HG03354 (cell line): ENCODE measurements at regions not wholly inside any gene's neighbourhood (a gene's known extent, or its start where the extent isn't known, plus 50 kb on each side); places are given as distances from the start of the nearest gene placed in this dataset.

Experiments
- ATAC-seq: cut with Tn5 transposase; IDR thresholded peaks from one replicate; pipeline ENCODE4 v1.9.1; 2021; ENCODE audit warnings: mild to moderate bottlenecking; ENCODE audit not compliant: unreplicated experiment, poor library complexity, severe bottlenecking

DNA sequence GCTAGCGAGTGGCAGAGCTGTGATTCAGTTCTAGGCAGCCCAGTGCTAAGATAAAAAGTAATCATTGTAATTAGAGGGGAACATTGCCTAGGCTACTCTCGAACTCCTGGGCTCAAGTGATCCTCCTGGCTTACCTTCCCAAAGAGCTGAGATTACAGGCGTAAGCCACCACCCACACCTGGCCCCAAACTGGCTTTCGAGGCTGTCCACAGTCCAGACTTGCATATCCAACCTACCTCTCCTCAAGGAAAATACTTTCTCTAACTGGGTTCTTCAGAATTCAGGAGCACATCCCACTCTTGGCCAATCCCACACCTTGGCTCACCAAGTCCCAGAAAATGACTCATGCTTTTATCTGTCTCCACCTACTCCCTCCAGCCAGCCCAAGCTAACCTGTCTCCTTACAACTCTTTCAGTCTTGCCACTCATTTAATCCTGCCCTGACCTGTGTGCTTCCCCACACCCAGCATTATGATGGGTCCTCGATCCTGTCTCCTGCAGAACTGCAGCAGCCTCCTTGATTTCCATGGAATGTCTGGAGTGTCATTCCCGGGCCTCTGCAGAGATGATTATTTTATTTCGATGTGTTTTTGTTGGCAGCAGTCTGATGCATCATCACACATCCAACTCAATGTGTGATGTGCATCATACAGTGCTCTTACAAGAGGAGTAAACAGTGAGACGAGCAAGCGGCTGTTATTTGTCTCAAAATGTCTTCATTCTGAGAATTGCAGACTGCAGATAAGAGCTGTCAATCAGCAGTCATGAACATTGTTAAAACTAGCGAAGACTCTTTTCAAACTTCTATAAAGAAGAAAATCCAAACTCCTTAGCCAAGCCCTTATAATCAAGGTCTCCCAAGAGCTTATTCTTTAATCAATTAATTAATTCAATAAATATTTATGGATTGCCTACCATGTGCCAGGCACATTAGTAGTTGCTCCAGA is 167.3 kb downstream of the SEC61B start:
- no peak for ATAC-seq

DNA sequence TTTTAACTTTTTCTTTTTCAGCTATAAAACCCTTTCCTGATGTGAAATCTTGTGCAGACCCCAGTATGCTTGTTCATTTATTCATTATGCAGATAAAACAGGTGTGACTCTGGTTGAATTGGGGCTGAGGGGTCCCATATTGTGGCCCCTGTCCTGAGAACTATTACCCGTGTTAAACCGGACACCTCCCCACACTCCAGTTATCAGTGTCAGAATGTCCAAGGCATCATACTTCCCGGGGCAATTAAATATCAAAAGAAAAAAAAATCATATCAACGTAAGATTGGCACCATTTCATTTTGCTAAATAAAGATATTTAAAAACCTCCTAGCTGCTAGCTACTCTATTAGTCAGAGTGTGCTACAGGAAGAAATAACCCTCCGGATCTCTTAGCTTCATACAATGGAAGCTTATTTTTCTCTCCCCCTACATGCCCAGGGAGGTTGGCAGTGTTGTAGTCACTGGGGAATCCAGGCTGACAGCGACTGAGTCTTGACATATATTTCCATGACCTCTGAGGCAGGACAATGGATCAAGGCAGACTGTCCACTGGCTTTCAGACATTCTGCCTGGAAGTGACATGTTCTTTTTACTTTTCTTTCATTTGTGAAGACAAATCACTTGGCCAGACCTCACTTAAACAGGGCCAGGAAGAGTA is 170.0 kb downstream of the SEC61B start:
- no peak for ATAC-seq

- ATAC-seq = no peak
Measured at GRCh38 chr9:99392986-99393385, 170.9 kb downstream of the SEC61B start.

DNA sequence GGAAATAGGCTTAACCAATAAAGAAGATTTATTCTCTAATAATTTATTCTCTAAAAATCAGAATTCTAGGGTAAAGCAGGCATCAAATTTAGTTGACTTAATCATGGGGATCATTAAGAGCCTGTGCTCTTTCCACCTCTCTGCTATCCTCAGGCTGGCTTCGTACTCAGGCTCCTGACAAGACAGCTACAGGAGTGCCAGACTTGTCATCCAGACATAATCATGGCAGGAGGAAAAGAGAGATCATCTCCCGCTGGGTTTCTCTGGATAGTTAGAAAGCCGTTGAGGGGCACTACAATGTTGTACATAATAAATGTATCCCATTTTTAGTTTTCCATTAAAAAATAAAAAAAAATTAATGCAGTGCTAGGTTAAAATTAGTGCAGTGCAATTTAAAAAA is 171.9 kb downstream of the SEC61B start:
- no peak for ATAC-seq

- no peak for ATAC-seq
Measured at GRCh38 chr9:99398241-99398640, 176.2 kb downstream of the SEC61B start.

DNA sequence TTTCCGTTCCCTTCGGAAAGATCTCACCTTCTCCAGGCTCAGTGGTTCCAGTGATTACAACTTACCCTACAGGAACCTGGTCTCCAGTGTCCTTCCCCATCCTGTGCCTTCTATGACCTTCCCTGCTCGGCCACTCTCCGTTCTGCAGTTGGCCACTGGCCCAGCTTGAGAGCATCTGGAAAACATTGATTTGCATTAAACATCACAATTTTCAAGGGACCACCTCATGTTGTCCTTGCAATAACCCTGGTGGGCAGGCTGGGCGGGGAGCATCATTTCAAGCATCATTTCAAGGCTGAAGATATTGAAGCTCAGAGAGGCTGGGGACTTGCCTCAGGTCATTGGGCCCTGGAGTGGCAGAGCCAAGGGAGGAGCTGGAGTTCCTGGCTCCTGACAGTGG is 177.4 kb downstream of the SEC61B start:
- ATAC-seq = no peak

DNA sequence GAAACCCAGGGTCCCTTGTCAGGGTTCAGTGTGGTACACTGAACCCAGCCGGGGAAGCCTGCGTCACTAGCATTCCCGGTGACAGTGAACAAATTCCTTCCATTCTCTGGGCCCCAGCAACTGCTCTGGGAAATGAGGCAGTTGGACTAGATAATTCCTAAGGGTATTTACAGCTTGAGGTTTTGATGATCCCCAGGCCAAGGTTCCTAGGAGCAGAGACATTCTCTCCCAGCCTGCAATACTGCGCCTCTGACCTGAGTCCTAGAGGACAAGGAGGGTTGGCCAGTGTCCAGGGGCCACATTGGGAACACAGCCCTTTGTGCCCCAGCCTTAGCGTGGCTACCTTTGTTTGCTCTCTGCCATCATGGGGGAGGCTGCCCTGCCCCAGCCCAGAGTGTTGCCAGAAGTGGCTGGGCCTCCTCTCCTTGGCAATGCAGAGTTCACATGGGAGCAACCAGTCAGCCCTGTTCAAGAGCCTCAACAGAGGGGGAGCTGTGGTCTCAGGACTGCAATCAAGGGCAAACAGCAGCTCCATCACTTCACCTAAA is 178.2 kb downstream of the SEC61B start:
- ATAC-seq = no peak

DNA sequence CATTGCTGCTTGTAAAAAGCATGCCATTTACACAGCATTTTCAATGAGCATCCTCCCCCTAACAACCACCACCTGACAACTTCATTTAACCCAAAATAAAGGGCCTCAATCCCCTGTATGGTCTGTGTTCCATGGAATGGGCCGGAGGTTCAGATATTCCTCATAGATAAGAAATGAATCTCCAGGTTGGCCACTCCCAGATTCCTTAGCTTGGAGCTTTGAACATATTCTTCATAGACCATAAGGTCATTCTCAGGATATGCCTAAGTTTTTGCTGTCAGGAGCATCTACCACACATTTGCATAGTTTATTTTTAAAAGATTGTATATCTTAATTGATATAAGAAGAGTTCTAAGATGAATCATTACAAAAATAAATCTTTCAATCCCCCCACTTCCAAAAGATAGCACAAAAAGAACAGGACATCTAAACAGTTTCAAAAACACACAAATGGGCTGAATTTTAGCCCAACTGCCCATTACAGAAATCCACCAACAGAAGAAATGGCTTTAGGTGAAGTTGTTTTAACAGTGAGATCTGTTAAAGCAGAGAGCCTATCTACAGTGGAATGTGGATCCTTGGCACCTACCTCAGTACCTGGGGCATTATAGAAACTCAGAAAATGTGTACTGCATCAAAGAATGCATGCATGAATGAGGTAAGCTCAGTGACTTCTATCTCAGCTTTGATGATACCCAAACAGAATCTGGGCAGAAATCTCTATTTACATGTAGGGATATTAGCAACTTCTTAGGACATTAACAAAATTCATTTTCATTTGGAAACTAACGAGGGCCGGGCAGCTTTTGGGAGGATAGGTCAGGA is 179.8 kb downstream of the SEC61B start:
- ATAC-seq = no peak

DNA sequence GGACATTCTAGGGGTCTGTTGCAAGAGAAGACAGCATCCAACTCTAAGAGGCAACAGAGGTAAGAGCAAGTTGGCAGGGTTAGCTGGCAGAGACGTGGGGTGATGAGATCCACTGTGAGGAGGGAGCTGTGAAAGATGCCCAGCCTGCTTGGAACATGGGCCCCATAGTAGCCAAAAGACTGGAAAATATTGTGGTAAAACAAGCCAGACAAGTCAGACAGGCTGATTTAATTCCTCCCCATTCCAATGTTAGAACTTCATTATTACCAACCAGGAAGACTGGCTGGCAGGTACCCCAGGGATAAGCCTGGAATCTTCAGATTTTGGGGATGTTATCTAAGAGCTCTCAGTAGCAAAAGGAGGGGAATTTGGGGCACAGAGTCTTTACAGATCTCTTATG is 181.3 kb downstream of the SEC61B start:
- ATAC-seq = no peak

DNA sequence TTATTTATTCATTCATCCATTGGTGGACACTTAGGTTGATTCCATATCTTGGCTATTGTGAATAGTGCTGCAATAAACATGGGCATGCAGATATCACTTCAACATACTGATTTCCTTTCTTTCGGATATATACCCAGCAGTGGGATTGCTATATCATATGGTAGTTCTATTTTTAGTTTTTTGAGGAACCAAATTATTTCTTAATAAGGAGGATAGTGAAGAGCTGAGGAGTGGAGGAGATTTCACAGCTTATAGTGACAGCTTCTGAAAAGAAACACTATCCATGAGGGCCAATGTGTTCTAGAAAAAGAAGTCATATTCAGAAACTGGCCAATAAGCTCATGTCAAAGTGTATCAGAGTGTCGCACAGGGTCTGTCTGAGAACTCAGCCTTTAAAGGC is 183.3 kb downstream of the SEC61B start:
- no peak for ATAC-seq

- ATAC-seq = no peak
Measured at GRCh38 chr9:99406939-99407338, 184.9 kb downstream of the SEC61B start.

DNA sequence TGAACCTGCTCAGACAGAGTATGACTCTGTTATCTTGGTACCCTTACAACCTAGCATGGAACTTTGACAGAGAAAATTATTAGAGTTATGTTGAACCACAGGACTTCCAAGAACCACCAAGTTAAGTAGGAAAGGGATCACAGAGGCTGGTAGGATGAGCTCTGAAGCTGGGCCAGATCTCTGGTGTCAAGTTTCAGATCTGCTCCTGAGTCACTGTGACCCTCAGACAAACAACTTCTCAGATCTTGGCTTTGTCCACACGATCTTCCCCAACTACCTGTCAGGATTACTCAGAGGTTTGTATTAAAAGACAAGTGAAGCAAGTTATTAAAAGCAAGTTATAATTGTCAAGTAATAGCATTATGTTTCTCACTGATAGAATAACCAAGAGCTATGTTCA is 189.0 kb downstream of the SEC61B start:
- ATAC-seq = no peak

GRCh38 chr9:99411479-99412115 is 189.5 kb downstream of the SEC61B start:
- ATAC-seq = no peak

GRCh38 chr9:99412606-99413005 is 190.5 kb downstream of the SEC61B start:
- no peak for ATAC-seq

GRCh38 chr9:99414321-99414720 is 192.2 kb downstream of the SEC61B start:
- no peak for ATAC-seq

- ATAC-seq = no peak
Measured at GRCh38 chr9:99415606-99416005, 193.5 kb downstream of the SEC61B start.

GRCh38 chr9:99416007-99416406 is 193.9 kb downstream of the SEC61B start:
- ATAC-seq = peak; percentile 83

GRCh38 chr9:99419070-99419469 is 197.0 kb downstream of the SEC61B start:
- no peak for ATAC-seq

GRCh38 chr9:99421369-99421768 is 199.3 kb downstream of the SEC61B start:
- no peak for ATAC-seq

- ATAC-seq = no peak
Measured at GRCh38 chr9:99425124-99425523, 203.0 kb downstream of the SEC61B start.
